ENCODE measurements at regions not wholly inside any gene's neighbourhood (a gene's known extent, or its start where the extent isn't known, plus 50 kb on each side); places are given as distances from the start of the nearest gene placed in this dataset.
"Not testable (repeated sequence)": the region's sequence is repeated elsewhere in the genome, so short reads cannot be mapped to it uniquely, and the experiment has no call there.

- in situ Hi-C loops (cut with MboI; ENCODE audit: low pct_unique_long_range_greater_than_20kb, low sequenced_read_pairs, unreplicated experiment), result not testable (repeated sequence)
These were observed 53.1 kb upstream of the HUNK start for GRCh38 chr21:31819692-31820091.

GRCh38 chr21:31814356-31814755 lies 58.5 kb upstream of the HUNK start:
- in situ Hi-C loops (cut with MboI; ENCODE audit: low pct_unique_long_range_greater_than_20kb, low sequenced_read_pairs, unreplicated experiment); DNase-seq (ENCODE audit: low spot score): not testable (repeated sequence)

More at GRCh38 chr21:31819692-31820091, 53.1 kb upstream of the HUNK start:
- DNase-seq (ENCODE audit: low spot score), result not testable (repeated sequence)

- no peak for TF ChIP-seq CTCF (IDR thresholded peaks at IDR 0.05; ENCODE audit: extremely low read depth, insufficient read depth, missing control alignments)
- DNase-seq (ENCODE audit: low spot score), result no peak
- in situ Hi-C loops (cut with MboI; ENCODE audit: low pct_unique_long_range_greater_than_20kb, low sequenced_read_pairs, unreplicated experiment), result no loop called here
These were observed 59.0 kb upstream of the HUNK start for GRCh38 chr21:31813862-31814261.

- TF ChIP-seq CTCF (IDR thresholded peaks at IDR 0.05; ENCODE audit: extremely low read depth, insufficient read depth, missing control alignments), result no peak
- no peak for DNase-seq (ENCODE audit: low spot score)
- in situ Hi-C loops (cut with MboI; ENCODE audit: low pct_unique_long_range_greater_than_20kb, low sequenced_read_pairs, unreplicated experiment), result no loop called here
These were observed 68.8 kb upstream of the HUNK start for GRCh38 chr21:31804008-31804394.

GRCh38 chr21:31803039-31804007 lies 69.5 kb upstream of the HUNK start:
- in situ Hi-C loops (cut with MboI; ENCODE audit: low pct_unique_long_range_greater_than_20kb, low sequenced_read_pairs, unreplicated experiment), result no loop called here
- TF ChIP-seq CTCF (IDR thresholded peaks at IDR 0.05; ENCODE audit: extremely low read depth, insufficient read depth, missing control alignments), result no peak
- no peak for DNase-seq (ENCODE audit: low spot score)

GRCh38 chr21:31802331-31802730 lies 70.4 kb upstream of the SCAF4 start:
- in situ Hi-C loops (cut with MboI; ENCODE audit: low pct_unique_long_range_greater_than_20kb, low sequenced_read_pairs, unreplicated experiment), result no loop called here
- no peak for TF ChIP-seq CTCF (IDR thresholded peaks at IDR 0.05; ENCODE audit: extremely low read depth, insufficient read depth, missing control alignments)
- no peak for DNase-seq (ENCODE audit: low spot score)

- no peak for DNase-seq (ENCODE audit: low spot score)
- TF ChIP-seq CTCF (IDR thresholded peaks at IDR 0.05; ENCODE audit: extremely low read depth, insufficient read depth, missing control alignments), result no peak
- in situ Hi-C loops (cut with MboI; ENCODE audit: low pct_unique_long_range_greater_than_20kb, low sequenced_read_pairs, unreplicated experiment), result no loop called here
These were observed 69.8 kb upstream of the SCAF4 start for GRCh38 chr21:31801551-31802219.
